HG02885 (cell line): ENCODE measurements at regions not wholly inside any gene's neighbourhood (a gene's known extent, or its start where the extent isn't known, plus 50 kb on each side); places are given as distances from the start of the nearest gene placed in this dataset.

Experiments
- ATAC-seq: cut with Tn5 transposase; IDR thresholded peaks from one replicate; pipeline ENCODE4 v1.9.1; 2021; ENCODE audit warnings: mild to moderate bottlenecking; ENCODE audit not compliant: unreplicated experiment, poor library complexity

- no peak for ATAC-seq
These were observed 52.4 kb upstream of the SERINC1 start for GRCh38 chr6:122524056-122524455.

DNA sequence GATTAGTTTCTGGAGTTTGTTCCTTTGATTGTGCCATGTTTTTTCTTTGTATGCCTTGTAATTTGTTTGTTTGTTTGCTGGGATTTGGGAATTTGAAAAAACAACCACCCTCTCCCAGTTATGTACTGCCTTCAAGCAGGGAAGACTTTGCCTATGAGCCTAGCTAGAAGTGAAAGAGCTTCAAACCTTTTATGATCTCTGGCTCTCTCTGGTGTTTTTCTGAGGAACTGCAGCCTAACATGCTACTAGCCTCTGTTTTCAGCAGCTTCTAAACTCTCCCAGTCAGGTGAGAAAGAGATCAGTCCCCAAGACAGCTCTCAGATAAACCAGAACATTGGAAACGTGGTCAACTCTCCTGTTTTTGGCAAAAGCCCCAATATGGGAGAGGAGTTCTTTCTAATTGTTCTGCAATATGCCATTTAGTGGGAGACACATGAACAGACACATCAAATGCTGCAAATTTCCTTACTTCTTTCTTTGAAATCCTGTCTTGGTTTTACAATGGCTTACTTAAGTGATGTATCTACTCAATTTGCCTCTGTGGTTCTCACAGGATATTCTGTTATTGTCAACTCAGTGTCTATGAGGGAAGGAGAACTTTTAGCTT lies 58.9 kb upstream of the SERINC1 start:
- peak; percentile 97 for ATAC-seq

DNA sequence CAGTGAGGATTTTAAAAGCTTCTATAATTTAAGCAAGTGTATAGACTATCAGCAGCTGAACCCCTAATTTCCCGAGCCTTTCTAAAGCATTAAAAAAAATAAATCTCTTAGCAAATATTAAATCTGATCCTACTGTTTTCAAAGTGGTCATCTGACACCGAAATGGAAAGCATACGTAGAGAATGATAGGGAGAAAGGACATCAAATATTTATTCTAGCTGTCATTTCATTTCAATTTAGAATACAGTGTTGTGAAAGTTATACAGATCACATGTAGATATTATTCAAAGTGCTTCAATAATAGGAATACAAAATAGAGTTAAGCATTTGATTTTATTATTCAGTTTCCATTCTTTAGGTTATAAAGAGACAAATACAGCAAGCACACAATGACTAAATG lies 61.9 kb upstream of the PKIB start:
- no peak for ATAC-seq

DNA sequence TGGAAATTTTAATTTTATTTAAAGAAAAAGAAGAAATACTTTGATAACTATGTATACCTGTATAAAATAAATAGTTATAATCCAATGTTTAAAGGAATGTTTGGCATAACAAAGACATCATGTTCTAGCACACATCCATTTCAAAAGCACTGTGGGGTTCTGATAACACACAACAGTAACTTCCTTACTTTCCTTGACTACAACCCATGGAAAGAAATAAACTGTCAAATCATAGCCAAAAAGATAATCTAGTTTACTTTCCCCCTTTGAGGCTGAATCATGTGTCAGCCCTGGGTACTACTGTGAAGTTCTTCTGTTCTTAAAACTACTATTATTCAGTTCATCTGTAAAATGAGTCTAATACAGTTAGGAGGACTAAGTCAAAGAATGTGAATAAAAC lies 61.4 kb upstream of the PKIB start:
- no peak for ATAC-seq

- no peak for ATAC-seq
These were observed 56.5 kb upstream of the PKIB start for GRCh38 chr6:122553697-122554096.

DNA sequence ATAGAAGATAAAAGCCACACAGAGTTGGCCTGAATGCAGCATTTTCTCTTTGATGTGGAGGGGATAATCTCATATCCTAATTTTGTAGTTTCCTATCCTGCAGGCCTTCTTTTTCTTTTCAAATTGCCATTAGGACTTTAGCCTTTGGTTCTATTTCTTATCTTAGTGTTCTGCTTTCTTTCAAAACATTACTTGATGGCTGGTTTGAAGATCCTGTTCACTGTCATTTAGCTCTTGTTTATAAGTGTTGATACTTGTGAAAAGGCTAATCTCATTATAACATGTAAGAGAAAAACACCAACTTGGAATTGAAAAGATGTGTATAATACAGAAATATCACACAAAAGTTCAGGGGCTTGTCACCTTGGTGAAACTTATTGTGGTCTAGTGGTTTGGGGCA lies 54.6 kb upstream of the PKIB start:
- ATAC-seq = no peak

DNA sequence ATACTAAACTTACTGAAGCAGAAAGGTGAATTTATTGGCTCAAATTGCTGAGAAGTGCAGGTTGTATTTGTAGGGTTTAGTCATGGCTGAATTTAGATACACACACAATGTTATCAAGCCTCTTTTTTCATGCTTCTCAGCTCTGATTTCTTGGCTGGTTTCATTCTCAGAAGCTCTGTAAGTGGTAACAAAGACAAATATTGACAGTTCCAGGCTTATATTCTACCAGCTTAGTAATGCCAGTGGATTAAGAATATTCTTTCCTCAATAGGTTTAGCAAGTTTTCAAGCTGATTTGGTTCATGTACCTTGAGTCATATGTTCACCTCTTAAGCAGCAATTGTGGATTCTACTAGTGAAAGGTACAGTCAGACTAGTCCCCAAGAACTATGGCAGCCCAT lies 52.1 kb upstream of the PKIB start:
- no peak for ATAC-seq
